GM12892 (cell line): ENCODE measurements at regions not wholly inside any gene's neighbourhood (a gene's known extent, or its start where the extent isn't known, plus 50 kb on each side); places are given as distances from the start of the nearest gene placed in this dataset.

Source experiments
- POLR2A ChIP-seq: IDR thresholded peaks from 2 replicates; pipeline ENCODE4 v1.6.1; 2011; ENCODE audit warnings: low read depth, low read length, control low read depth
- POLR2AphosphoS5 ChIP-seq: IDR thresholded peaks from 2 replicates; pipeline ENCODE4 v1.6.1; 2011; ENCODE audit warnings: low read depth, low read length, control low read depth

DNA sequence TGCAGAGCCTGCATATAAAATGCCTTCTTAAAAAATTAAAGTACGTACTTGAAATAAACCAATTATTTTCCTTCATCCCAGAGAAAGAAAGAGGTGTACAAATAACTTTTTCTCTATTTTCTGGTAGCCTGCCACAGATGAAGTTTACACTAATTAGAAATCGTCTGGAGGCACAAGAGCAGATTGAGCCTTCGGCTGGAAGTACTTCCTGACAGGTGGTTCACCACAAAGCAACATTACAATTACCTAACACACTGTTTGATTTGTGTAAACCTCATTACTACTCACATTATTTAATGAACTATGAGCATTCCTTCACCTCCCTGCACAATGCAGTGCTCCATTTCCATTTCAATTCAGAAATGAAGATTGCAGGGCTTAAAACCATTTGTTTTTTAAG lies 856.1 kb downstream of the SI start:
- TF ChIP-seq POLR2A, result no peak
- no peak for TF ChIP-seq POLR2AphosphoS5
